HG03039 (cell line): ENCODE measurements at regions not wholly inside any gene's neighbourhood (a gene's known extent, or its start where the extent isn't known, plus 50 kb on each side); places are given as distances from the start of the nearest gene placed in this dataset.
"Not testable (repeated sequence)": the region's sequence is repeated elsewhere in the genome, so short reads cannot be mapped to it uniquely, and the experiment has no call there.

Experiments
- ATAC-seq: cut with Tn5 transposase; IDR thresholded peaks from one replicate; pipeline ENCODE4 v1.9.1; 2021; ENCODE audit warnings: mild to moderate bottlenecking, moderate library complexity; ENCODE audit not compliant: unreplicated experiment

DNA sequence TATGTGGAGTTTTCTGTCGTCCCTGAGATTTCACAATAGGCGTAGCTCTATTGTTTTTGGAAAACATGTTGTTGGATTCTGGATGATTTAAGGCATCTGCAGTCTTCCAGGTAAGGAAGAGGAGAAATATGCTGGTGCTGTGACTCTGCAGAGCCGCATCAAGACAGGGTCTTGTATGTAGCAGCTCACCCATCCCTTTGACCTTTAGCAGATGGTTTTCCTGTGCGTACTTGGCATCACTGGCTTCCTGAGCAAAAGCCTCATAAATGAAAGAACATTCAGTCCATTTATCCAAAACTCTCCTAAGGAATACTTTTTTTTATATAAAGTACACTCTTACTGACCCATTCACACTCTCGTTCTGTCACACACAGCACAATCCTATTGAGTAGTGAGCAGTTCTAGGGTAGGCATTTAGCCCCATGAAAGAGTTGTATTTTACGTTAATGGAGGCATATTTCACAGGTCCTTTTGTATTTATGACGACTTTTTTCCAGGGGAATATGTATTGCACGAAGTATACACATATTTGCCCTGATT lies 443.9 kb downstream of the STK39 start:
- ATAC-seq: no peak

DNA sequence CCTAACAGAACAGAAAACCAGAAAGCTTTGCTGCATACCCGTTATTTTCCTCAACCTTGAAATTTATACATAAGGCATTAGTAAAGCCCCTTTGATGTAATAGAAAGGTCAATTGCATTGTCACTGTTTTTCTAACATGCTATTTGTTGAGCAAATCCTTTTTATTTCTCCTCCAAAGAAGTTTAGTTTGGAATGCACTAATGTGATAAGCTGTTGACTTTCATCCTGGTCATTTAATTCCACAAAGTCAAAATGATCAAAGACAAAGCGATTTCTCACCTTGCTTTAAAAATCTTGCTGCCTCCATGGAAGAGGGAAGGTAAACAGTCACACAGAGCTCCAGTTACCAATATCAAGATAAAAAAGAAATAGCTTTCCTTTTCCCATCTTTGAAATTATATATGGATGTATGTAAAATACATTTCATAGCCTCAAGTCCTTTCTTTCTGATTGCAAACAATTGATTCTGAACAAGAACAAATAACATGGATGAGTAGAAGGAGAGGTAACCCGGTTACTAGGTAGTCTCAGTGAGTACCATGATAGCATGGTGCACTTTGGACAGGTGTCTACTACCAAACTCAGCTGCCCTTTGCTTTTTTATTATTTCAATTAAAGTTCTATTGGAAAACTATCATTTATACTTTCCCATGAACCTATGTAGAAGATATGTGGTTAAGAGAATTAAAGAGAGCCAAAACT lies 452.7 kb downstream of the STK39 start:
- no peak for ATAC-seq

DNA sequence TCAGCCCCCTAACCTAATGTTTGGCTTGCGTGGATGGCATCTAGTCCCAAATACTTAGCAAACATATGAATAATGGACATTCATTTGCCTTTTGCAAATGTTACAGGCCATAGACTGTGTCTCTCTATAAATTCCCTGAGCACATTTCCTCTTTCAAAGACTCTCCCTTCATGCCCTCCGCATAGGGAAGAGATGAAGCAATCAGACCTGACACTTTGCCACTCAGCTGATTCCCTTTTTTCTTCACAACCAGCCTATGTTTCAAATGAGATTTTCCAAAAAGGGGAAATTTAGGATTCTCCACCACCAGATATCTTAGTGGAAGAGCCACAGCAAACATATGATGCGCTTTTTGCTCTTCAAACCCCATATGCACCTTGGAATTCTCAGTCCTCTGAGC lies 453.7 kb downstream of the STK39 start:
- ATAC-seq: no peak

- ATAC-seq: no peak
Measured at GRCh38 chr2:167792126-167792525, 455.3 kb downstream of the STK39 start.

DNA sequence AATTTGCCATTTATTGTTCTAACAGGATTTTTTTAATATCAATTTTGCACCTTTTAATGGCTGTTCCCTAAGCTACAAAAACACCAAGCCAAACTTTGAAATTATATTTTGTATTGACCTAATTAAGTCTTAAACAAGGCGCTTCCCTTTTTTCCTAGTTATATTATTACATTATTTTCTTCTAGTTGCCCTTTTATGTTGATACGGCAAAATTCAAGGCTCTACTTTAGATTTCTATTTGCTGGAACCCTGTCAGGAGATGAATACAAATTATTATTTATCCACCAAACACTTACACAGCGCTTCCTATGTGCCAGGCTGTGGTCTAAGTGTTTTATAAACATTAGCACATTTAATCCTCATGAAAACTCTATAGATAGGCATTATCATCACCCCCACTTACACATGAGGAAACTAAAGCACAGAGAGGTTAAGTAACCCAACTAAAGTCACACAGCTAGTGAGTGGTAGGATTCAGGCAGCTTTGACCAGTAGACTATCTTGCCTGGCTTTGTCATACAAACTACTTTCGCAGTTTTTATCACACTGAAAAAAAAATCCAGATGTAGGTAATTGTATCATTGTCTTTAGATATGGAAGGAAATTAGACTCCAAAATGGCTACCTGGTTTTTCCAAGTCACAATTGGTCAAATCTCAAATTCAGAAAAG lies 456.5 kb downstream of the STK39 start:
- ATAC-seq: no peak

DNA sequence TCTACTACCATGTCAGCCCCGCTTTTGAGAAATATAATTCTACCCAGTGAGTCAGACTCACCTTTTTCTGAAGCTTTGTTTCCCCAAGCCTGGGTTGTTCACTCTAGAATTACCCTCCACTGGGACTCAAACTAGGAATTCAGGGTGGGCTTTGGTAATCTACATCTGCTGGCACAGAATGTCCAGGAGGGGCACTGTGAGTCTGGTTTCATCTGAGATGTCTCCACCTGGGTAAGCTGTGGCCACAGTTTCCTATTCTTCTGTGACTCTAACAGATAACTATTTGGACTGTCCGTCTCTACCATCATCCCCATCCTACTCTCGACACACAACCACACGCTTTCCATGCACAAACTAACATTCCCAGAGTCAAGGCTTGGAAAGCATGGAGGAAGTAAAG lies 457.2 kb downstream of the STK39 start:
- no peak for ATAC-seq

DNA sequence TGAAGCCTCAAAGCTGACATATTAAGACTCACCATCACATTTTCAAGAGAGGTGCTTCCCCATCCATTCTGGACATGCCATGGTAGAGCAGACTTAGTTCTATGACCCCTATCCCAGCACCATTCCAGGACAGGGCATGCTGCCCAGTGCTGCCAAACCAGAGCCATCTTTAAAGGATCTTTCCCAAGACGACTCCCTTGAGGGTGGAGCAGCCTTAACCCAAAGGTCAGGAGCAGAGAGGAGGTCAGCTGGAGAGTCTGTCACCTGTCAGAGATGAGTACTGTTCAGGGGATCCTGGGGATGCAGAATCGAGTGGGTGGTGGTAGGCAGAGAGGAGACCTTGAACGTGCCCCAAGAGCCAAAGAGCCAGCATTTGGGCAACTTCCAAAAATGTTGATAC lies 459.8 kb downstream of the STK39 start:
- ATAC-seq: no peak

DNA sequence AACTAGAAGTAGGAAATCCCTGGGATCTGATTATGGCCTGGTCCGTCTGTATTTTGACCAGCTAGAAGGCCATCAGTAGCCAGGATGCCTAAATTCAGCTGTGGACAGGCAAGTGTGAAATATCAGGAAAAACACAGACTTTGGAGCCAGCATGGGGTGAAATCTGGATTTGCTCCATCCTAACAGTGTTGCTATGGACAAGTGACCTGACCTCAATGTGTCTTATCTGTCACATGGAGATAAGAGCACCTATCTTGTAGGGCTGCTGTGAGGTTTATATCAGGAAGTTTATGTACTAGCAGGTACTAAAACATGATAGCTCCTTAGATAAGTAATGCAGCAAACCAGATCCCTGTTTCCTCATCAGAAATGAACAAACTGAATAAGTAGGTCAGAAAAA lies 460.4 kb downstream of the STK39 start:
- no peak for ATAC-seq

GRCh38 chr2:167785606-167786216 lies 461.7 kb downstream of the STK39 start:
- no peak for ATAC-seq

DNA sequence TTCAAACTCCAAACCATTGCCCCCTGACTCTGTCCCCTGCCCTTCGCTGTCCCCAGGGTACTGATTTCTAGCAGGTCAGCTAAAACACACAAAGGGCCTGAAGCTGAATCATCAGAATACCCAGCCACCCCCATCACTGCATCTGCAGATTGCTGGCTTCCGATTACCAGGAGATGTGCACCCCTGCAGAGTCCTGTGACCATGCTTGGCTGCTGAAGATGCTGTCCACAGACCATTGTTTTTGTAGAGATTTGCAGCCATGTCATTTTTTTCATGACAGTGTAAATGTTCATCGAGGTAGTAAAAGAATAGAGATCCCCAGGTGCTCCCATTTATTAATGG lies 463.3 kb downstream of the STK39 start:
- no peak for ATAC-seq

DNA sequence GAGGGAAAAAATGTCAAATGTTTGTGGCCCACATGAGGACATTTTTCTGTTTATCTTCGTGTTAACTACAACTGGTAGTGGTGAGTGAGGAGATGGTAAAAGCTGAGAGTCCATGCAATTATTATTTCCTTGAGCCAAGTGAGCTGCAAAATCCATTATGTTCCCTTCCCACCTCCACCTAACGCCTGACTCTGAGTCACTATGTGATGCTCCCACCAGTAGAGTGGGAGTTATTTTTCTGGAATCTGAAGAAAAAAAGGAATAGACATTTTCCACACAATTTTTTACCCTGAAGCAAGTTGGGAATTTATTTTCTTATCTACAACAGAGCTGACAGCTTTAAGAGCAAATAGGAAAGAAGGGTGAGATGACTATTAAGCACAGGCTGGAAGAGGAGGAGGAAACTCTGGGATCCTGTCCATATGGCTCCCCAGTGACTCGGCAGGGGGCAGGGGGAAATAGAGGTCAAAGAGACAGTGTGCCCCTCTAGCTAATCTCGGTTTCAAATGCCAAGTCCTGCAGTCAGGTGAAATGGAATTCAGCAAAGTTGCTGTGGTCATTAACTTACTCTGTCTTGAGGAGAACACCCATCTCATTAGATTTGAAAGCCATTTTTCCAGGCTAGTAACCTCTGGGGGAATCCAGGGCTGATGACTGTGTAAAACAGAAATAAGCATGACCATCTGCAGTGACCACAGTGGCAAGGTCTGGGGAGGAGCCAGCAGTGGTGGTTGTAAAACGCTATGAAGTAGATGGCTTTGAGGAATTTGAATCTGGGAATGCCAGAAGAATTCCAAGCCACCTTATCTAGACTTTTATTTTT lies 463.9 kb downstream of the STK39 start:
- ATAC-seq: no peak

- ATAC-seq: not testable (repeated sequence)
Measured at GRCh38 chr2:167781629-167782028, 465.8 kb downstream of the STK39 start.

GRCh38 chr2:167776359-167776758 lies 471.0 kb downstream of the STK39 start:
- no peak for ATAC-seq

DNA sequence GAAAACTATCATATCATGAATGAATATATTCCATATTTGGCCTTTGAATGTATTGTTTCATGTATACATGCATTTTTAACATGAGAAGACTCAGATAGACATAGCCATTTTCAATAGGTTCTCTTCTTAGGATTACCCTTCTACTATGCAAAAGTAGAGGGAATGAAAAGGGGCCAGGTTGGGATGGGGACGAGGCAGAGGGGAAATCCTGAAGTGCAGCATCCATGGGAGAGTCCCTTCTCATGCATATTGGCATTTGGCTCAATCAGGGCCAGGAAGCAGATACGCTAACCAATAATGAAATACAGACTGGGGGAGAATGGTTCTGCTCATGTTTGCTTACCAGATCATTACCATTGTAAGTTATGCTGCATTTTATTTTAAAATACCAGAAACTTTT lies 475.8 kb downstream of the STK39 start:
- ATAC-seq: no peak

DNA sequence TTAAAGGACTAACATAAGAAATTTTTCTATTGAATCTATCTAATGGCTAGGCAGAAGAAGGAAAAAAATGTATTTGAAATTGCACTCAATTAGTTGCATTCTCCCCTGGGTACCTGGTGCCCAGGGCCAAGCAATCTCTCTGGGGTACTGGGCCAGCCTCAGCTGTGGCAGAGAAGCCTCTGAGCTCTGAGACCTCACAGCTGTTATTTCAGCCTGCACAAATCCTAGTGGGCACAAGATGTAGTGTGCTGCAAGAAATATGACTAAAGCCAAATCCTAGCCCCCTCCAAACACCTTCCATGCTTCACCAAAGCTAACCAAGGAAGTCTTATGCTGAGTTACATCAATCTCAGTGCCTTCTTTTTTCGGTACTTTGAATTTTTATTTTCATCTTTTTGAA lies 478.4 kb downstream of the STK39 start:
- no peak for ATAC-seq

- ATAC-seq: no peak
Measured at GRCh38 chr2:167767830-167768229, 479.6 kb downstream of the STK39 start.

DNA sequence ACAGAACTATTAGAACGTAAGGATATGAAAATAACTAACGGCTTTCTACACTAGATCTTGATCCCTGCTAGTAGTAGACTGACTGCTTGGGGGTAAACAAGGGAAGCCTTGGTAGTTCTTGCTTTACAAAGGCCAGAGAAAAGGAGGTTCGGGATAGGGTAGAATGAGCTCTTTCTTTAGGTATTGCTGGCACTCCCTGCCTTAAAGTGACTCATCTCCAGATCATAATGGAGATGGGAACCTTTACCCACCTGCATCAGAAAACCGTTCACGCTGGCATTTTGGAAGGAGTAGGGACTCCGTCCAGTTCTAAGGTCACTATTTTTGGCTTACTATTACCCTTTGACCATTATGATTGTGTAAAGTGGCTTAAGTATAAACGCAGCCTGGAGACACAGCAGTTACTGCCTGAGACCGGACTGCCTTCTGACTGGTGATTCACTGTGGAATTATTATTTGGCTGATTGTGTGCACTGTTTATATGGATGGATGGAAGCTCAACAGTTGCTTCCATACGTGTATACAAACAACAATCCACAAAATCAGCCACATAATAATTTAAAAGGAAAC lies 482.5 kb downstream of the STK39 start:
- ATAC-seq: no peak

GRCh38 chr2:167761465-167762136 lies 485.8 kb downstream of the STK39 start:
- ATAC-seq: no peak

- no peak for ATAC-seq
Measured at GRCh38 chr2:167759531-167759930, 487.9 kb downstream of the STK39 start.

DNA sequence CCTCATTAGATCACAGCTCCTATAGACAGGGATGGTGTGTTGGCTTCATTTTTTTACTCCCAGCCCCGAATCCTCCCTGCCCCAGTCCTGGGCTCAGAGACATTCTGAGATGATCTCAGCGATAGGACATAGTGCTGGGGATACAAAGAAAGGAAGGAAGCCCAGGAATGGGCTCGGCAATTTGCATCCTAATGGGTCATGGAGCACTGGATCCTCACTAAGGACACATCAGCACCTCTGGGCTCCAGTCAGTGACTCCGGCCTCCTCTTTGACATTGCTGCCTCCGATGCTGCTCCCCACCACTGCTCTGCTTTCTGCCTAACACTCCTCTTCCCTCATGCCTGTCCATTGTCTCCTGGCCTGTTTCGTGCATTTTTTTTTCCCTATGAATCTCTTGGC lies 489.1 kb downstream of the STK39 start:
- ATAC-seq: no peak
